Right lobe of liver (tissue), 6 donors: ENCODE measurements at regions not wholly inside any gene's neighbourhood (a gene's known extent, or its start where the extent isn't known, plus 50 kb on each side); places are given as distances from the start of the nearest gene placed in this dataset.

Experiments
- ATAC-seq, 4 donors: fragments of 200-7000 bp; cut with Tn5 transposase; one replicate each; pipeline ENCODE4 v1.9.1; 2020; ENCODE audit warnings: mild to moderate bottlenecking in 4 of 4, moderate library complexity in 4 of 4
- DNase-seq, 3 donors: peaks; one replicate each; pipeline ENCODE4 v3.0.0-alpha.2; 2020
- H3K27ac ChIP-seq, 3 donors: fragments of 200-600 bp; one replicate each; pipeline ENCODE4 v1.8.0; 2022
- H3K27me3 ChIP-seq, 2 donors: fragments of 200-600 bp; one replicate each; pipeline ENCODE4 v1.8.0; 2022
- H3K36me3 ChIP-seq, 4 donors: fragments of 200-600 bp; sonication (generic) in 1 of 4; one replicate each; pipeline versions ENCODE4 v1.5.1 to v1.8.0; 2017 to 2022; ENCODE audit warnings: control low read depth in 1 of 4
- H3K4me1 ChIP-seq, 4 donors: fragments of 200-600 bp; sonication (generic) in 1 of 4; one replicate each; pipeline versions ENCODE4 v1.5.1 to v1.8.0; 2017 to 2022; ENCODE audit warnings: control low read depth in 1 of 4
- H3K4me3 ChIP-seq, 3 donors: fragments of 200-600 bp; one replicate each; pipeline ENCODE4 v1.8.0; 2022
- H3K9me3 ChIP-seq, 4 donors: fragments of 200-600 bp; sonication (generic) in 1 of 4; one replicate each; pipeline versions ENCODE4 v1.5.1 to v1.8.0; 2017 to 2022; ENCODE audit warnings: control low read depth in 1 of 4
- CTCF ChIP-seq, 4 donors: fragments of 200-600 bp in 3 of 4; fragments of 450-650 bp in 1 of 4; IDR thresholded peaks; one replicate each; pipeline versions ENCODE4 v1.5.1 to v1.8.0; 2016 to 2022; ENCODE audit warnings: antibody characterized with exemption in 4 of 4, mild to moderate bottlenecking in 2 of 4
- POLR2A ChIP-seq: fragments of 450-650 bp; IDR thresholded peaks from one replicate; pipeline ENCODE4 v1.6.1; 2017; ENCODE audit warnings: antibody characterized with exemption, mild to moderate bottlenecking
- WGBS: methylation state at CpG from one replicate; pipeline ENCODE4 v1.1.6; 2018; ENCODE audit warnings: low coverage, low lambda C conversion rate; ENCODE audit not compliant: insufficient coverage; ENCODE audit errors: missing lambda C conversion rate; 5-methylcytosine and 5-hydroxymethylcytosine counted together
- intact Hi-C, 2 donors: fragments of 100-400 bp; cut with DNase I; formaldehyde crosslinking; loops; one replicate each; pipeline versions ENCODE4 v1.11.2 to v1.14.1; 2022
- donor health status: DM: no; HTN: yes; CAD: no.
- donor health status: DM: no; HTN: no; CAD: no.
- donor health status: DM: no; HTN: no; CAD: no.
- donor health status: DM: no; HTN: yes; CAD: no.
- donor health status: DM: no; HTN: yes; CAD: no.

DNA sequence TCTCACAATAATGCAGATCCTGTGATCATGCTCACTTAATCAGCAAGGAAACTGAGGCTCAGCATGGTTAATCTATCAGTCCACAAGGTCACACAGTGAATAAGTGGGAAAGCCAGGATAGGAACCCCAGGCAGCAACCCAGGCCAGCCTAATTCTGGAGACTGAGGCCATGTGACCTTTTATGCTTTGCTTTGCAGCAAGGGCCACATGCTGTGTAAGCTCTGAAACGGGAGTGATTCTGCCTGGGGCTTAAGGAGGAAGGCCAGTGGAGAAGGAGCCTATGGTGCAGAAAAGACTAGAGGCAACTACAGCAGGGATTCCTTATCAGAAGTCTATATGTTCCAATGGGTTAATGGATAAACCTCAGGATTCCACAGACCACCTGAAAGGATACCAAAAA is 157.6 kb upstream of the PPP2R3A start:
- no peak overlapping the region for H3K4me3 ChIP-seq
- ATAC-seq (no peak), DNase-seq (no peak)
- WGBS: 0% methylated on average over 1 of the region's 1 CpG
- TF ChIP-seq CTCF (IDR thresholded peaks at IDR 0.05) (no peak), POLR2A (no peak)
- H3K27ac ChIP-seq: no peak overlapping the region
- no peaks in the 10 kb centered on the region for H3K27me3 ChIP-seq
- H3K4me1 ChIP-seq: no peaks in the 10 kb centered on the region
- no peaks in the 10 kb centered on the region for H3K36me3 ChIP-seq
- H3K9me3 ChIP-seq: no peaks in the 10 kb centered on the region
- intact Hi-C loops: no loop called here

GRCh38 chr3:135809021-135809634 is 156.4 kb upstream of the PPP2R3A start:
- intact Hi-C loops: no loop called here
- 43% methylated on average over 3 of the region's 4 CpGs for WGBS
- no peak for TF ChIP-seq CTCF (IDR thresholded peaks at IDR 0.05)
- no peak for TF ChIP-seq POLR2A
- Histone ChIP-seq H3K4me3 (no peak overlapping the region), H3K27me3 (no peaks in the 10 kb centered on the region), H3K4me1 (no peaks in the 10 kb centered on the region), H3K9me3 (no peaks in the 10 kb centered on the region), H3K27ac (no peak overlapping the region), H3K36me3 (no peaks in the 10 kb centered on the region)
- ATAC-seq (no peak), DNase-seq (no peak)

DNA sequence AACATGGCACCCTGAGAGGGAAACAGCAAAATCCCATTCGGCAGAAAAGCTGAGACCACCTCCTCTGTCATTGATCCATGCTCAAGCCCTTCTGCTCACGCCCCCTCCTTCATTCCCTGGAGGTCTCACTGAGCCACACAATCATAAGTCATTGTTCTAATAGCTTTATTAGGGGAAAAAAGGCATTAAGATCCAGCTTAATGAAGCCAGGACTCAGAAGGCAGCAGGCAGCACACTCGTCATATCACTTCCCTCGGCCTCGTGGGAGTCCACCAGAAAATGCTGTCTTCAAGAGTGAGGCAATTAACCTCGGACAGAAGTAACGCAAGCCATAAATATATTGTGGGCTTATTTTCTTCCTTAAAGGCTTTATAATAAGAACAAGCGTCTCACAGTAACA is 153.9 kb upstream of the PPP2R3A start:
- ATAC-seq: no peak
- TF ChIP-seq CTCF (IDR thresholded peaks at IDR 0.05) (no peak), POLR2A (no peak)
- no peak for DNase-seq
- no peaks in the 10 kb centered on the region for H3K36me3 ChIP-seq
- H3K4me3 ChIP-seq: no peak overlapping the region
- H3K9me3 ChIP-seq: no peaks in the 10 kb centered on the region
- intact Hi-C loops: no loop called here
- H3K27ac ChIP-seq: no peak overlapping the region
- no peaks in the 10 kb centered on the region for H3K4me1 ChIP-seq
- 46% methylated on average over 7 of the region's 8 CpGs for WGBS
- H3K27me3 ChIP-seq: no peaks in the 10 kb centered on the region

DNA sequence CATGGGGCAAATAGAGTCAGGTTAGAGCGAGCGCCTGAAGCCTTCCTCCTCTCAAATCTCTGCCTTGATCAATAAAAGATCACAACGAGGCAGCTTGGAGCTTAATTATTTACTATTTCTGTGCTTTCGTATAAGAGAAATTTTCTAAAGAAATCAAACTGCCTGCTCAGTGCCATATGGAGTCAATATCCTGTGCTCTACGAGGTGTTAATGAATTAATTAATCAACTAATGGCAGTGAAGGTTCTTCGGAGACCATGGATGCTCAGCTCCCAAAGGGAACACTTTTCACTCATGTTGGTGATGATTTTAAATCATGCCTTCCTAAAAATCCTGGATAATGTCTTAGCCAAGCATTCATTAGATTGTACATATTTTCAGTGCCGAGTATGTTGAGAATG is 153.5 kb upstream of the PPP2R3A start:
- H3K27ac ChIP-seq: no peak overlapping the region
- TF ChIP-seq CTCF (IDR thresholded peaks at IDR 0.05) (no peak), POLR2A (no peak)
- H3K27me3 ChIP-seq: no peaks in the 10 kb centered on the region
- 52% methylated on average over 7 of the region's 7 CpGs for WGBS
- no peaks in the 10 kb centered on the region for H3K9me3 ChIP-seq
- DNase-seq: no peak
- H3K4me3 ChIP-seq: no peak overlapping the region
- no peaks in the 10 kb centered on the region for H3K36me3 ChIP-seq
- H3K4me1 ChIP-seq: no peaks in the 10 kb centered on the region
- no peak for ATAC-seq
- intact Hi-C loops: no loop called here

DNA sequence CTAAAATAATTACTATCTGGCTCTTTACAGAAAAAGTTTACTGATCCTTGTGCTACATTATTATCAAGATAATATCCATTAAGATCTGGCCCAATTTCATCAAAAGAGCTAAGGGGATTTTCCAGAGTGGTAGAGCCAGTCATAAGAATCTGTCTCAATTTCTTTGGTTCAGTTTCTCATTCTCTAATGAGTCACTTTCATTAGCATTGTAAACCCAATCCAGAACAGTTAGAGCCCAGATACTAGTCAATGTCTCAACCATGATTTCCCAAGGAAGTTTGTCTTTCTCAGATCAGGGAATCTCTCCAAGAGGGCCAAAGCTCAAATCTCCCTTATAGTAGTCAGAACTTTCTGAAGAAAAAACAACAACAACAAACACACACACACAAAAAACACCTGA is 131.1 kb upstream of the PPP2R3A start:
- intact Hi-C loops: no loop called here

More for the DNA sequence above, 131.1 kb upstream of the PPP2R3A start:
- ATAC-seq (no peak), DNase-seq (no peak)
- H3K4me3 ChIP-seq: no peak overlapping the region
- H3K4me1 ChIP-seq: no peaks in the 10 kb centered on the region
- TF ChIP-seq CTCF (IDR thresholded peaks at IDR 0.05) (no peak), POLR2A (no peak)
- H3K27me3 ChIP-seq: no peaks in the 10 kb centered on the region
- no peak overlapping the region for H3K27ac ChIP-seq
- no peaks in the 10 kb centered on the region for H3K36me3 ChIP-seq
- no peaks in the 10 kb centered on the region for H3K9me3 ChIP-seq
